Kidney capillary endothelial cell (primary cell): ENCODE measurements at regions not wholly inside any gene's neighbourhood (a gene's known extent, or its start where the extent isn't known, plus 50 kb on each side); places are given as distances from the start of the nearest gene placed in this dataset.
"Not testable (repeated sequence)": the region's sequence is repeated elsewhere in the genome, so short reads cannot be mapped to it uniquely, and the experiment has no call there.

Experiments used
- DNase-seq: peaks from one replicate; pipeline ENCODE4 v3.0.0-alpha.2; 2018; ENCODE audit warnings: low spot score

DNA sequence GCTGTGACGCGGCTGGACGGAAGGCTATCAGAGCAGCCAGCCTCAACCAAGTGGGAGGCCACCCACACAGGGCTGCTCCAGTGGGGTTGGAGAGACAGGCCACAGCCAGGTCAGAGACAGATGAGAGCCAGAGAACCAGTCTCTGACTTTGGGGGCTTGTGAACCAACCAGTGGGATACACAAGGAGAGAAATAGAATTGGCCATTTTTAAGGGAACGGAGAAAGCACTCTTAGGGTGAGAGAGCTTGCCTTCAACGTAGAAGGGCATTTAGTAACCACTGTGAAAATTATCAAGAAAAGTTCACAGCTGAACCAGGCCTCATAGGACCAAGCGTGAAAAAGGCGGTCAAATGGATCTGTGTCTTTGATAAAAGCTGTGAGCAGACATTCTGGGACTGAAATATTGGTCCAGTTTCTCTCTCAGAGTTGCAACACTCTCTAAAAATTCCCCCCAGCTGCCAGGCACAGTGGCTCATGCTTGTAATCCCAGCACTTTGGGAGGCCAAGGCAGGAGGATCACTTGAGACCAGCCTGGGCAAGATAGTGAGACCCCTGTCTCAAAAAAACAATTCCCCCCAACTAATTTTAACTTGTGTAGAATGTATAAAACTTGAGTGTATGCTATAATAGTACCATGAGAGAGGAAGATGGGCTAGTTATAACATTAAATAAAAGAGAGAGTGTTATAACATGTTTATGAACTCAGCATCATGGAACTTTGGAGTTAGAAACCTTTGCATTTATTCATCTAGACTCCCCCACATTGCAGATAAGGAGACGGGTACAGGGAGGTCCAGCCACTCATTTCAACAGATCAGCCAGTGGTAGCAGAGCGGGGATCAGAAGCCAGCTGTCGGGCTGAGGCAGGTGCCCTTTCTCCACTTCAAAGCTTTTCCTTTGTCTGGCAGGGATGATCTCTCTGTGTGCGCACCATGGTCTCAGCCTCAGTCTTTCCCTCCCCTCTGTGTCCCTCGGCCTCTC lies 132.2 kb downstream of the NPIPB11 start:
- not testable (repeated sequence) for DNase-seq

- not testable (repeated sequence) for DNase-seq
These were observed 133.0 kb downstream of the NPIPB11 start for GRCh38 chr16:29273298-29274054.

GRCh38 chr16:29271721-29272675 lies 134.5 kb downstream of the NPIPB11 start:
- peak; percentile 64 for DNase-seq

GRCh38 chr16:29270923-29271322 lies 135.6 kb downstream of the NPIPB11 start:
- DNase-seq, result not testable (repeated sequence)

GRCh38 chr16:29270033-29270432 lies 136.5 kb downstream of the NPIPB11 start:
- DNase-seq, result not testable (repeated sequence)

DNA sequence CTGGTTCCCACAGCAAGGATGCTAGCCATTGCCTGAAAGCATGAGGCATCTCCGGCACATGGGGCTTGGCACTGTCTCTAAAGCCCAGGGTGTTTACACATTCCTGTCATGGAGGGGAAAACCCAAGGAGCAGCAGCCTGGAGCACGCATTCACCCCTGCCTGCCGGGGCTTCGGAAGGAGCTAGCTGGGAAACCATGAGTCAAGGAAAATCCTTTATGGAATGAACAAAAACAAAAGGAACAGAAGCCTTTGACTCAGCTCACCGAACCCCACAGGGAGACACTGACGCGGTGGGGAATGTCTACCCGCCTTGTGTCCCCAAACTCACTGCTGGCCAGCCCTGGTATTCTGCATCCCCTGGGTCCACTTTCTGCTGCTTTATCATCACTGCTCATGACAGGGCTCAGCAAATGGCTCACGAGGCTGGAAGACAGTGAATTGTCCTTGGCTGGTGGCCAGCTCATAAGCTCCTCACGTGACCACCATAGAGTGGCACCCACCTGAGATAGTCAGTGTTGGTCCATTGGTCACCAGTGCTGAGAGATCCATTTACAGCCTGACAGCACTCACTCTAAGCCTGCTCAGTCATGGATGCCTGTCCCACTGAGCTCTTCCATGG lies 137.2 kb downstream of the NPIPB11 start:
- DNase-seq, result not testable (repeated sequence)

DNA sequence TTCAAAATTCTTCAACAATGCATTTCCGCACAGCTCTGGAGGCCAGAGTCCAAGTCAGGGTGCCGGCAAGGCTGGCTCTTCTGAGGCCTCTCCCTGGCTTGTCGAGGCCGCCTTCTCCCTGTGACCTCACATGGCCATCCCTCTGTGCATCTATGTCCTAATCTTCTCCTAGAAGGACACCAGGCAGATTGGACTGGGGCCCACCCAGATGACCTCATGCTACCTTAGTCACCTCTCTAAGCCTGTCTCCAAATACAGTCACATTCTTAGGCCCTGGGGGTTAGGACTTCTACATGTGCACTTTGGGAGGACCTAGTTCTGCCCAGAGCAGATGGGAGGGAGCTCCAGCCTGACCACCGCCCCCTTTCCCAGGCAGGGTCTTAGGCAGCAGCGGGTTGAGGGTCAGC lies 137.7 kb downstream of the NPIPB11 start:
- DNase-seq, result not testable (repeated sequence)

DNA sequence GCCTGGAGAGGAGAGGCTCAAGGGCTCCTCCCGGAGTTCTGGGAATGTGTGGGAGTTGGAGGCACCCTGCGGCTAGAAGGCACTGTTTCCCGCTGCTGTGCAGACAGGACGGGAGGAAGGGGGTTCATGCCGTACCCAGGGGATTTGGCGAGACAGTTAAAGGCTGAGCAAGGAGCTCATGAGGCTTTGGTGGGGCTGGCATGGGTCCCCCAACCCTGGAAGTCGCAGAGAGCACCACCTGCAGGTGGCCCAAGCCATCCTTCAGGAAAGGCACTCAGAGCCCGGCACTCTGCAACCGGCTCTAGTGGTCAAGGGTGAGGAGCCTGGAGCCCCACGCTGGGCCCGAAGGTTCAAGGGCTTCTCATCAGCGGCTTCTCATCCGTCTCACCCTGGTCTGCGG lies 138.2 kb downstream of the NPIPB11 start:
- DNase-seq, result not testable (repeated sequence)

- DNase-seq, result not testable (repeated sequence)
These were observed 138.6 kb downstream of the NPIPB11 start for GRCh38 chr16:29267891-29268290.

DNA sequence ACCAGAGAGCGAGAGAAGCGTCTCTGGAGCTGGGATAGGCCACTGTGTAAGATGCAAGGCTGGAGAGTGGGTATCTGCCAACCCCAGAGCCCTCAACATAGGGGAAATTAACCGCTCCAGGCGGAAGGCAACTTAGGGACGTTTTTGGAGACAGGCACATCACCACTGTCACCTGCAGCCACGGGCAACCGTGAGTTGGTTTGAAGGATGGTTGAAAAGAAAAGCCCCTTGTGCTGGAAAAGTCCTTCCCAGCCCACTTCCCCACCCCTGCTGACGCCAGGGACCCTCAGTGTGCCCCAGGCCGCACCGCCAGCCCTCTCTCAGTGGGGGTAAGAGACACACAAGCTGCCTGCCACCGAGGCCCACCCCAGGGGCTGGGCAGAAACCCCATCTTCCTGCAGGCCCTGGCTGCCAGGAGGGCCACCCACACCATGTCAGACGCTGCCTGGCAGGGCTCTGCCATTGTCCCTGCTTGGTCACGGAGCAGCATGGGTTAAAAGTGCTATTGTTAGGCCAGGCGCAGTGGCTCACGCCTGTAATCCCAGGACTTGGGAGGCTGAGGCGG lies 139.4 kb downstream of the NPIPB11 start:
- DNase-seq, result not testable (repeated sequence)

DNA sequence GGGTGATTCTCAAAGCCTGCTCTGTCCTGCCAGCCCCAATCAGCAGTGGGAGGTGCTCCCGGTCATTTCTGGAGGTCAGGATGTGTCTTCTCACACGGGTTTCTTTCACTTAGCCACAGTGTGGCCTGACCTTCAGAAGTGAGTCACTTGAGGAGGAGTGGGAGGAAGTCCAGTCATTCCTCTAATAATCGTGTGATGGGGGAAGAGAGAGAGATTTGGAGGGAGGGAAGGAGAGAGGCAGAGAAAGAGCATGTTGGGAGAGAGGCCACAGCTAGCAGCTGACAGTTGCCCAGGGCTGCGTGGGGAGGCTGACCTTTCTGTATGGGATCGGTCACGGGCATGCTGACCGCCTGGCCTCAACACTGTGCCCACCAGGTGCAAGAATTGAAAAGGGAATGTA lies 139.9 kb downstream of the NPIPB11 start:
- DNase-seq, result not testable (repeated sequence)

DNA sequence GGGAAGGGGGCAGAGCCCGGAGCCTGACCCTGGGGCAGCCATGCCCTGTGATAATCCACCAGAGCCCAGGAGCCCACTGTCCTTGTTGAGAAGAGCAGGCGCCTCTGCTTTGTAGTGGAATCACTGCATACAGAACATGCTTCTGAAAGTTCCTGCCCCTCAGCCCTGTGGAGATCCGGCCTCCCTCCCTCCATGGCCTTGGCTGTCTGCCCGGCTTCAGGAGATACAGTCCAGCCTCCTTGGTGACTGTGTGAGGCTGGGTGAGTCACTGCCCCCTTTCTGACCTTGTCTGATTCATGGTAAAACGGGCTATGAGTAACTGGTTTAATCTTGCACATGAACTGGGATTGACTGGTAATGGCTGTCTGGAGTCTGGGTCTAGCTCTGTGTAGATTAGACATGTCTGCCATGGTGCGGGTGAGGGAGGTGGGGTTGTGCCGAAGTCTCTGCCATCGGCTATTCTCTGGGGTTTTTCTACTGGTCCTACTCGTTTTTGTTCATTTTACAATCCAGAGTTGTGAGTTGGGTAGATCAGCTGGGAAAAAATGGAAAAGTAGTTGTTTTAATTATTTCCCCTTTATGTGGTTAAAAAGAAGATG lies 141.2 kb downstream of the NPIPB11 start:
- peak; percentile 69 for DNase-seq

GRCh38 chr16:29264080-29264837 lies 142.3 kb downstream of the NPIPB11 start:
- DNase-seq, result not testable (repeated sequence)

DNA sequence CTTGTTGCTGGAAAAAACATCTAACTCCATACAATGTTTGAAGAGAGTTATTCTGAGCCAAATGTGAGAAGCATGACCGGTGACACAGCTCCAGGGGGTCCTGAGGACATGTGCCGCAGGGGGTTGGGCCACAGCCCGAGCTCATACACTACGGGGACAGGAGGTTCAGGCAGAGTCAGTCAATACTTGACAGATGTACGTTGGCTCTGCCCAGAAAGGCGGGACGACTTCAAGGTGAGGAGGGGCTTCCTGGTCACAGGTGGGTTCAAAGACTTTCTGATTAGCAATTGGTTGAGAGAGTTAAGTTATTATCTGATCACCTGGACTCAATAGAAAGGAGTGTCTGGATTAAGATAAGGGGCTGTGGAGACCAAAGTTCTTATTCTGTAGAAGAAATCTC lies 143.8 kb downstream of the NPIPB11 start:
- DNase-seq, result not testable (repeated sequence)

DNA sequence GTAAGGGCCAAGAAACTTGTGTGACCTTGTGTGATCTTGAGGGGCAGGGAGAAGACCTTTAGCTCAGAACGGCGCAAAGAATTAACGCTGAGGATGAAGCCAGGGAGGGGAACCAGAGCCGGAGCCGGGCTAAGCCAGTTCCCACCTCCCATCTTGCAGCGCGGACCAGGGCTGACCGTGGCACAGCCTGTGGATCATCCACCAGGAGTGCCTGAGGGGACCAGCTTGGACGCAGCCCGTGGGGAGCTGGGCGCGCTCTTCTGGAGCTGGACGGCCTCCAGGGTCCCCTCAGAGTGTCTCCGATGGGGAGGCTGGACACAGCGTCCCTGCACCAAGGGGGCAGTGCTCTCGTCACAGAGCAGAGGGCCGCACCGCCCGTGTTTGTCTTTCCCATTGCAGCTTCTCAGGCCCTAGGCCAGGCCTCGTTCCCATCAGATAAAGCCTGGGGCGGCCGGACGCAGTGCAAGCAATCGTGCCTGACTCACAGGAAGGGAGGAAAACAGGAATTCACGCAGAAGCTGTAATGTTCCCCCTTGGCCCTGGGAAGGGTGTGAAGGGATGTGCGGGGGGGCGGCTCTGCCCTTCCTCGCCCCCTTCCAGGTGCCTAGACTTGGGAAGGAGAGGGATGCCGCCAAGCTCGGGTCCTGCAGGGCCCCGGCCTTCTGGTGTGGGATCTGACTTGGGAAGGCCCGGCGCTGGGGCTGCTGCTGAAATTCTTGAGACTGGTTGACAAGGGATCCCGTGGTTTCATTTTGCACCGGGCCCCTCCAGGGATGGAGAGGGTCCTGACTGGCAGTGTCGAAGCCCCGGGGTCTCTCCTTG lies 144.9 kb downstream of the NPIPB11 start:
- not testable (repeated sequence) for DNase-seq

DNA sequence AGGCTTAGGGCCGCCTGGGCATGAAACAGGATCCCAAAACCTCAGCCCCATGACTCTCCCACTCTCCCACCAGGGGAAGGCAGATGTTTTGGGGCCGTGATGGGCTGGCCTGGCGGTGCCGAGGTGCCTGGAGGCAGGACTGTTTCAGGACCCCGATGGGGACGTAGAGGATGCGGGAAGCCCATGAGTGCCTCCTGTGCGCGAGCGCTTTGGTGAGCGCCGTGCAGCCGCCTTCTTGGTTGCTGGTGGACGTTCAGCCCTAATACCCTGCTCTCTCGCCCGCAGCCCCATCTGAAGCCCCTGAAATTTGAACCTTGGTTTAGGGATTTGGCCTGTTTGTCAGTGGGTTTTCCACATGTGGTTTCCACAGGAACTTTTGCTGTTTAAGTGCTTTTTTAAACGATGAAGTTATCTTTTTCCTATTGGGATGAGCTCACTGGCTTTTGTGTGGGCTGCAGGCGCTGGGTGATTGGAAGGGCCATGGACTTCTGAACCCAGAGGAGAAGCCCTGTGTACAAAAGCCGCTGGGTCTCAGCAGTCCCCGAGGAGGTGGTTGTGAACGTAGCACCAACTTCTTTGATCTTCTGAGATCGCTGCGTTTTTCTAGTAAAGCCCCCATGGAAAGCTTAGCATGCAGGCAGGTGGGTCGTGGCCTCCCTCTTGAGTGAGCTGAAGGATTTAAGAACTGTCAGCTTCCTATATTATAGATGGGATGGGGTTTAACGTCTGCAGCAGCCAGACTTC lies 145.7 kb downstream of the NPIPB11 start:
- not testable (repeated sequence) for DNase-seq

DNA sequence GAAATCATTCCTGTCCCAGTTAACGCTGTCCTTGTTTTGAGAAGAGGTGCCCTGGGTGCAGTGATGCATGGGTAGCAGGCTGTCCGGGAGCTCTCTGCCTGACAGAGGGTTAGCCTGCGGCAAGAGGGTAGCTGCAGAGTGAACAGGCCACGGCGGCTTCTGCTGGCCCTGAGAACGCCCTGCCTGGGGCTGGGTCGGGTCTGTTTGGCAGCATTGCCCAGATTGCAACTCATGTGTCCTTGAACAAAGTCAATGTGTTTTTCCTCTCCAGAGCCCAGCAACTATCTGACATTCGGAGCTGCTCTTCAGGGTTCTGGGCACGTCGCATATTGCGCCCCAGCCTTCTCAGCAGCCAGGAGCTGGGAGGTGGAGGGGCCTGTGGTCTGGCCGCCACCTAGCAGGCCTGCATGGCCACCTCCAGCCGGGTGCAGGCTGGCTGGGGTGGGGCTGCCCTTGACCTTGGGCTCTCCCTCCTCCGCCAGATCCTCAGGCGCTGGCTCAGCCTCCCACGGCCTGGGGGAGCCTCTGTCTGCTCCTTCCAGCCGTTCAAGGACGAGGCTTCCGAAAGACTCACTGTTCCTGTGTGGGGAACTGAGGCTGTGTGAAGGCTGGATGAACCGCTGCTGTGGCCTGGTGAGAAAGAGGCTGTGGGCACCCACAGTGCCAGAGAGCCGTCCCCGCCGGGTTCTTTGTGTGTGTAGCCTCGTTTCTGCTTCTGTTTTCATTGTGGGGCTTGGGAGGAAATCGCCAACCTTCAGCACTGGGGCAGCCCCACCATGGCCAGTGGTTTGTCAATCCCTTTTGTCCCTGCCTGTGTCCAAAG lies 146.7 kb downstream of the NPIPB11 start:
- not testable (repeated sequence) for DNase-seq
